H9 (cell line): ENCODE measurements at regions not wholly inside any gene's neighbourhood (a gene's known extent, or its start where the extent isn't known, plus 50 kb on each side); places are given as distances from the start of the nearest gene placed in this dataset.

Experiments used
- DNase-seq: peaks from one replicate; pipeline ENCODE4 v3.0.0-alpha.2; 2017
- H2AFZ ChIP-seq: one replicate; pipeline ENCODE4 v1.6.1; 2013; ENCODE audit warnings: mild to moderate bottlenecking, low read length, control low read depth, moderate library complexity
- H2AK5ac ChIP-seq: 2 replicates; pipeline ENCODE4 v1.6.1; 2013; ENCODE audit warnings: low read length, control low read depth, mixed read lengths; ENCODE audit not compliant: insufficient read length
- H2BK120ac ChIP-seq: one replicate; pipeline ENCODE4 v1.6.1; 2013; ENCODE audit warnings: low read depth, mild to moderate bottlenecking, low read length, control low read depth, inconsistent platforms; ENCODE audit not compliant: poor library complexity, severe bottlenecking
- H2BK12ac ChIP-seq: 2 replicates; pipeline ENCODE4 v1.6.1; 2013; ENCODE audit warnings: low read length, control low read depth, mixed read lengths, low read depth; ENCODE audit not compliant: insufficient read length
- H2BK15ac ChIP-seq: 2 replicates; pipeline ENCODE4 v1.6.1; 2013; ENCODE audit warnings: low read depth, low read length, control low read depth
- H2BK20ac ChIP-seq: one replicate; pipeline ENCODE4 v1.6.1; 2013; ENCODE audit warnings: low read depth, mild to moderate bottlenecking, low read length, control low read depth, inconsistent platforms; ENCODE audit not compliant: poor library complexity, severe bottlenecking
- H2BK5ac ChIP-seq: 2 replicates; pipeline ENCODE4 v1.6.1; 2013; ENCODE audit warnings: low read length, control low read depth, mixed read lengths; ENCODE audit not compliant: insufficient read length
- H3K14ac ChIP-seq: 2 replicates; pipeline ENCODE4 v1.6.1; 2013; ENCODE audit warnings: low read length, control low read depth; ENCODE audit not compliant: insufficient read depth
- H3K18ac ChIP-seq: 2 replicates; pipeline ENCODE4 v1.6.1; 2013; ENCODE audit warnings: low read depth, mild to moderate bottlenecking, mixed read lengths, low read length, control low read depth; ENCODE audit not compliant: insufficient read length
- H3K23ac ChIP-seq: 2 replicates; pipeline ENCODE4 v1.6.1; 2013; ENCODE audit warnings: low read length, control low read depth, mixed read lengths, low read depth; ENCODE audit not compliant: insufficient read length
- H3K23me2 ChIP-seq: 2 replicates; pipeline ENCODE4 v1.6.1; 2013; ENCODE audit warnings: low read depth, mild to moderate bottlenecking, mixed read lengths, low read length, control low read depth; ENCODE audit not compliant: insufficient read length, poor library complexity, severe bottlenecking
- H3K27ac ChIP-seq: 2 replicates; pipeline ENCODE4 v1.5.1; 2013; ENCODE audit warnings: low read length, control low read depth, mixed read lengths, low read depth; ENCODE audit not compliant: insufficient read length
- H3K27me3 ChIP-seq: 2 replicates; pipeline ENCODE4 v1.6.1; 2013; ENCODE audit warnings: low read length, control low read depth, inconsistent platforms; ENCODE audit not compliant: insufficient read depth
- H3K4ac ChIP-seq: 2 replicates; pipeline ENCODE4 v1.6.1; 2013; ENCODE audit warnings: low read depth, mild to moderate bottlenecking, control low read depth, inconsistent platforms, low read length, moderate library complexity
- H3K4me1 ChIP-seq: 2 replicates; pipeline ENCODE4 v1.6.1; 2013; ENCODE audit warnings: low read length, control low read depth, inconsistent platforms; ENCODE audit not compliant: insufficient read depth
- H3K4me2 ChIP-seq: 2 replicates; pipeline ENCODE4 v1.6.1; 2013; ENCODE audit warnings: low read length, control low read depth, mixed read lengths; ENCODE audit not compliant: insufficient read length, insufficient read depth
- H3K56ac ChIP-seq: 2 replicates; pipeline ENCODE4 v1.6.1; 2013; ENCODE audit warnings: low read depth, mild to moderate bottlenecking, mixed read lengths, low read length, control low read depth; ENCODE audit not compliant: insufficient read length
- H3K79me1 ChIP-seq: 2 replicates; pipeline ENCODE4 v1.6.1; 2013; ENCODE audit warnings: low read depth, mild to moderate bottlenecking, moderate library complexity, low read length, control low read depth, inconsistent platforms; ENCODE audit not compliant: insufficient read depth, poor library complexity, severe bottlenecking
- H3K79me2 ChIP-seq: 2 replicates; pipeline ENCODE4 v1.6.1; 2013; ENCODE audit warnings: low read length, control low read depth, inconsistent platforms; ENCODE audit not compliant: insufficient read depth
- H3K9ac ChIP-seq: 2 replicates; pipeline ENCODE4 v1.6.1; 2013; ENCODE audit warnings: low read length, control low read depth, mixed read lengths; ENCODE audit not compliant: insufficient read length; ENCODE audit errors: extremely low read depth
- H3K9me3 ChIP-seq: one replicate; pipeline ENCODE4 v1.6.1; 2013; ENCODE audit warnings: low read depth, low read length, inconsistent platforms; ENCODE audit not compliant: control insufficient read depth
- H3T11ph ChIP-seq: one replicate; pipeline ENCODE4 v1.6.1; 2013; ENCODE audit warnings: mild to moderate bottlenecking, low read length, control low read depth, inconsistent platforms
- H4K20me1 ChIP-seq: one replicate; pipeline ENCODE4 v1.6.1; 2013; ENCODE audit not compliant: control insufficient read depth, insufficient read length, insufficient read depth
- H4K5ac ChIP-seq: 2 replicates; pipeline ENCODE4 v1.6.1; 2013; ENCODE audit warnings: low read depth, mild to moderate bottlenecking, mixed read lengths, low read length, control low read depth; ENCODE audit not compliant: insufficient read length
- H4K8ac ChIP-seq: replicated peaks from 2 replicates; pipeline ENCODE4 v1.6.1; 2013; ENCODE audit warnings: low read length, control low read depth, mixed read lengths, low read depth; ENCODE audit not compliant: insufficient read length
- H4K91ac ChIP-seq: 2 replicates; pipeline ENCODE4 v1.6.1; 2013; ENCODE audit warnings: low read depth, mild to moderate bottlenecking, moderate library complexity, mixed read lengths, low read length, control low read depth; ENCODE audit not compliant: insufficient read length
- H3K27ac Mint-ChIP-seq, 3 experiments: 2 replicates in 2 of 3; 3 replicates in 1 of 3; pipeline ENCODE4 v1.8.0; 2020 to 2021; ENCODE audit warnings: mixed read lengths in 3 of 3, mild to moderate bottlenecking in 1 of 3, moderate library complexity in 1 of 3
- H3K27me3 Mint-ChIP-seq: 2 replicates; pipeline ENCODE4 v1.8.0; 2021; ENCODE audit warnings: low read depth, mild to moderate bottlenecking, moderate library complexity, mixed read lengths
- H3K36me3 Mint-ChIP-seq, 3 experiments: 2 replicates in 2 of 3; 3 replicates in 1 of 3; pipeline ENCODE4 v1.8.0; 2020 to 2021; ENCODE audit warnings: low read depth in 3 of 3, mixed read lengths in 3 of 3; ENCODE audit not compliant: insufficient read depth in 1 of 3
- H3K4me1 Mint-ChIP-seq, 2 experiments: 2 replicates each; pipeline ENCODE4 v1.8.0; 2020; ENCODE audit warnings: mixed read lengths in 2 of 2
- H3K4me3 Mint-ChIP-seq, 2 experiments: 2 replicates in 1 of 2; 3 replicates in 1 of 2; pipeline ENCODE4 v1.8.0; 2020 to 2021; ENCODE audit warnings: mild to moderate bottlenecking in 2 of 2, mixed read lengths in 2 of 2, moderate library complexity in 1 of 2
- H3K9me3 Mint-ChIP-seq, 2 experiments: 2 replicates in 1 of 2; 3 replicates in 1 of 2; pipeline ENCODE4 v1.8.0; 2020; ENCODE audit warnings: mild to moderate bottlenecking in 2 of 2, mixed read lengths in 2 of 2, moderate library complexity in 1 of 2
- CTCF ChIP-seq: fragments of 200-600 bp; sonication (generic); conservative IDR thresholded peaks from 3 replicates; pipeline ENCODE4 v1.8.0; 2021; ENCODE audit warnings: antibody characterized with exemption, mild to moderate bottlenecking
- WGBS: extraction: QIAGEN DNeasy Blood & Tissue Kit; methylation state at CpG from one replicate; pipeline ENCODE4 v1.1.7; 2013; ENCODE audit warnings: missing lambda C conversion rate, low lambda C conversion rate, mixed read lengths; ENCODE audit not compliant: insufficient read length; ENCODE audit errors: extremely low coverage; 5-methylcytosine and 5-hydroxymethylcytosine counted together

DNA sequence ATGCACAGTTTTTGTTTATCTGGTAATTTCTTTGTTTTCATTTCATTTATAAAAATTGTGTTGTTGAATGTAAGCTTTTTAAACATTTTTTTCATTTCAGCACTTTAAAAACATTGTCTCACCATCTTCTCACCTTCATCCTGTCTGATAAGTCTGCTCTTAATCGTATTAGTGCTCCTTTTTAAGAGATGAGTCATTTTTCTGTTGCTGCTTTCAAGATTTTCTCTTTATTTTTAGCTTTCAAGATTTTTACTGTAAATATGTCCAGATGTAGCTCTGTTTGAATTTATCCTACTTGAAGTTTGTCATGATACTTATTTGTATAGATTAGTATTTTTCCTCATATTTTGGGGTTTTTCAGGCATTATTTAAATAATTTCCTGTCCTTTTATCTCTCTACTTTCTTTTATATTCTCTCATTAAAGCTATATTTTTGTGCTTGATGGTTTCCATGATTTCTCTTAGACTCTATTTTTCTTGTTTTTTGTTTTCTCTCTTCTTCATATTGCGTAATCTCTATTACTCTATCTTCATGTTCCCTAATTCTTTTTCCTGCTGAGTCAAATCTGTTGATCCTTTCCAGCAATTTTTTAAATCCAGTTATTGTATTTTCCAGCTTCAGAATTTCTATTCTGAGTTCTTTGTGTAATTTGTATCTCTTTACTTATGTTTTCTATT is 1400.4 kb upstream of the PCDH7 start:
- Mint-ChIP-seq H3K27me3 (no peaks in the 10 kb centered on the region), H3K36me3 (peaks cover 0 to 5% (median 0%) of the 10 kb centered on the region in 3 experiments; a peak in 1 of 7 replicates), H3K9me3 (peaks cover 5 to 9% of the 10 kb centered on the region in 2 experiments; a peak in 4 of 5 replicates), H3K4me1 (no peaks in the 10 kb centered on the region), H3K4me3 (no peak overlapping the region), H3K27ac (no peak overlapping the region)
- Histone ChIP-seq H3K56ac (no peak overlapping the region), H3K27ac (no peak overlapping the region), H3K23ac (no peak overlapping the region), H2BK120ac (no peak overlapping the region), H2BK12ac (no peak overlapping the region), H3K23me2 (no peaks in the 10 kb centered on the region), H3K4me1 (no peaks in the 10 kb centered on the region), H3K4ac (no peak overlapping the region), H2BK15ac (no peak overlapping the region), H3K4me2 (no peak overlapping the region), H3K79me2 (no peaks in the 10 kb centered on the region), H3K14ac (no peak overlapping the region), H3K27me3 (no peaks in the 10 kb centered on the region), H2AK5ac (no peak overlapping the region), H2BK5ac (no peak overlapping the region), H4K20me1 (no peaks in the 10 kb centered on the region), H3K9me3 (no peaks in the 10 kb centered on the region), H2BK20ac (no peak overlapping the region), H3T11ph (no peak overlapping the region), H4K8ac (no peak overlapping the region), H3K79me1 (no peaks in the 10 kb centered on the region), H2AFZ (no peak overlapping the region), H4K91ac (no peak overlapping the region), H3K18ac (no peak overlapping the region), H4K5ac (no peak overlapping the region), H3K9ac (no peak overlapping the region)
- no CpG with 5 or more reads among the region's 2 CpGs for WGBS
- TF ChIP-seq CTCF = no peak
- no peak for DNase-seq
